ENCODE measurements at regions not wholly inside any gene's neighbourhood (a gene's known extent, or its start where the extent isn't known, plus 50 kb on each side); places are given as distances from the start of the nearest gene placed in this dataset.

DNA sequence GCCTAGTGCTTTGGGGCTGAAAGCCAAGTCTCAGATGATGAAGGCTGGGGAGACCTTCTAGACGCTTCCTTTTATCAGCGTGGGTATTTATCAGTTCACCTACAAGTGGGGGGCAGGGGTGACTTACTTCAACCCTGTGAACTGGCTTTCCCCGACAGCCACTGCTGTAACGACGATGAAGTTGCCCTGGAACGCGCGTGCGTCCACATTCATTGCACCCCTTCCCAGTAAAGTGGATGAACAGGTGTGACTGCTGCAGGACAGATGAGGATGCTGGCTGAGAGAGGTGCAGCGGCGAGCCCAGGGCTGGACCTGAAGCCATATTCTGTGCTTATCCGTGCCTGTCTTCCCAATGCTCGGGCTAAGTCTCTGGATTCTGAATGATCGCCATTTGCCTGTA is 1122.3 kb downstream of the TBC1D22A start:
- TF ChIP-seq YY1 (IDR thresholded peaks at IDR 0.05; ENCODE audit: extremely low read depth, insufficient replicate concordance, low read depth, low read length) (no peak), POLR2A (IDR thresholded peaks at IDR 0.05; ENCODE audit: borderline replicate concordance, extremely low read depth, insufficient read depth, insufficient read length) (no peak), RAD21 (IDR thresholded peaks at IDR 0.05; ENCODE audit: low read depth) (no peak), EZH2phosphoT487 (IDR thresholded peaks at IDR 0.05; ENCODE audit: borderline replicate concordance) (no peak)
- TF ChIP-seq, protein P1, sequence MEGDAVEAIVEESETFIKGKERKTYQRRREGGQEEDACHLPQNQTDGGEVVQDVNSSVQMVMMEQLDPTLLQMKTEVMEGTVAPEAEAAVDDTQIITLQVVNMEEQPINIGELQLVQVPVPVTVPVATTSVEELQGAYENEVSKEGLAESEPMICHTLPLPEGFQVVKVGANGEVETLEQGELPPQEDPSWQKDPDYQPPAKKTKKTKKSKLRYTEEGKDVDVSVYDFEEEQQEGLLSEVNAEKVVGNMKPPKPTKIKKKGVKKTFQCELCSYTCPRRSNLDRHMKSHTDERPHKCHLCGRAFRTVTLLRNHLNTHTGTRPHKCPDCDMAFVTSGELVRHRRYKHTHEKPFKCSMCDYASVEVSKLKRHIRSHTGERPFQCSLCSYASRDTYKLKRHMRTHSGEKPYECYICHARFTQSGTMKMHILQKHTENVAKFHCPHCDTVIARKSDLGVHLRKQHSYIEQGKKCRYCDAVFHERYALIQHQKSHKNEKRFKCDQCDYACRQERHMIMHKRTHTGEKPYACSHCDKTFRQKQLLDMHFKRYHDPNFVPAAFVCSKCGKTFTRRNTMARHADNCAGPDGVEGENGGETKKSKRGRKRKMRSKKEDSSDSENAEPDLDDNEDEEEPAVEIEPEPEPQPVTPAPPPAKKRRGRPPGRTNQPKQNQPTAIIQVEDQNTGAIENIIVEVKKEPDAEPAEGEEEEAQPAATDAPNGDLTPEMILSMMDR (IDR thresholded peaks at IDR 0.05 in 2 of 3, conservative IDR thresholded peaks at IDR 0.05 in 1 of 3; ENCODE audit: borderline replicate concordance in 1 of 3, insufficient read depth in 1 of 3, low read depth in 2 of 3, low read length in 2 of 3): no peak
- TF ChIP-seq, protein P2, sequence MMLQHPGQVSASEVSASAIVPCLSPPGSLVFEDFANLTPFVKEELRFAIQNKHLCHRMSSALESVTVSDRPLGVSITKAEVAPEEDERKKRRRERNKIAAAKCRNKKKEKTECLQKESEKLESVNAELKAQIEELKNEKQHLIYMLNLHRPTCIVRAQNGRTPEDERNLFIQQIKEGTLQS (IDR thresholded peaks at IDR 0.05): no peak
- TF ChIP-seq, protein P3, sequence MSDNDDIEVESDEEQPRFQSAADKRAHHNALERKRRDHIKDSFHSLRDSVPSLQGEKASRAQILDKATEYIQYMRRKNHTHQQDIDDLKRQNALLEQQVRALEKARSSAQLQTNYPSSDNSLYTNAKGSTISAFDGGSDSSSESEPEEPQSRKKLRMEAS (IDR thresholded peaks at IDR 0.05): no peak
- TF ChIP-seq, protein P4, sequence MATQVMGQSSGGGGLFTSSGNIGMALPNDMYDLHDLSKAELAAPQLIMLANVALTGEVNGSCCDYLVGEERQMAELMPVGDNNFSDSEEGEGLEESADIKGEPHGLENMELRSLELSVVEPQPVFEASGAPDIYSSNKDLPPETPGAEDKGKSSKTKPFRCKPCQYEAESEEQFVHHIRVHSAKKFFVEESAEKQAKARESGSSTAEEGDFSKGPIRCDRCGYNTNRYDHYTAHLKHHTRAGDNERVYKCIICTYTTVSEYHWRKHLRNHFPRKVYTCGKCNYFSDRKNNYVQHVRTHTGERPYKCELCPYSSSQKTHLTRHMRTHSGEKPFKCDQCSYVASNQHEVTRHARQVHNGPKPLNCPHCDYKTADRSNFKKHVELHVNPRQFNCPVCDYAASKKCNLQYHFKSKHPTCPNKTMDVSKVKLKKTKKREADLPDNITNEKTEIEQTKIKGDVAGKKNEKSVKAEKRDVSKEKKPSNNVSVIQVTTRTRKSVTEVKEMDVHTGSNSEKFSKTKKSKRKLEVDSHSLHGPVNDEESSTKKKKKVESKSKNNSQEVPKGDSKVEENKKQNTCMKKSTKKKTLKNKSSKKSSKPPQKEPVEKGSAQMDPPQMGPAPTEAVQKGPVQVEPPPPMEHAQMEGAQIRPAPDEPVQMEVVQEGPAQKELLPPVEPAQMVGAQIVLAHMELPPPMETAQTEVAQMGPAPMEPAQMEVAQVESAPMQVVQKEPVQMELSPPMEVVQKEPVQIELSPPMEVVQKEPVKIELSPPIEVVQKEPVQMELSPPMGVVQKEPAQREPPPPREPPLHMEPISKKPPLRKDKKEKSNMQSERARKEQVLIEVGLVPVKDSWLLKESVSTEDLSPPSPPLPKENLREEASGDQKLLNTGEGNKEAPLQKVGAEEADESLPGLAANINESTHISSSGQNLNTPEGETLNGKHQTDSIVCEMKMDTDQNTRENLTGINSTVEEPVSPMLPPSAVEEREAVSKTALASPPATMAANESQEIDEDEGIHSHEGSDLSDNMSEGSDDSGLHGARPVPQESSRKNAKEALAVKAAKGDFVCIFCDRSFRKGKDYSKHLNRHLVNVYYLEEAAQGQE (IDR thresholded peaks at IDR 0.05; ENCODE audit: low read depth): no peak
